Fibroblast of skin of right biceps (primary cell): ENCODE measurements at regions not wholly inside any gene's neighbourhood (a gene's known extent, or its start where the extent isn't known, plus 50 kb on each side); places are given as distances from the start of the nearest gene placed in this dataset.
"Not testable (repeated sequence)": the region's sequence is repeated elsewhere in the genome, so short reads cannot be mapped to it uniquely, and the experiment has no call there.

ENCODE experiments used
- DNase-seq: peaks from one replicate; pipeline ENCODE4 v3.0.0-alpha.2; 2013

DNA sequence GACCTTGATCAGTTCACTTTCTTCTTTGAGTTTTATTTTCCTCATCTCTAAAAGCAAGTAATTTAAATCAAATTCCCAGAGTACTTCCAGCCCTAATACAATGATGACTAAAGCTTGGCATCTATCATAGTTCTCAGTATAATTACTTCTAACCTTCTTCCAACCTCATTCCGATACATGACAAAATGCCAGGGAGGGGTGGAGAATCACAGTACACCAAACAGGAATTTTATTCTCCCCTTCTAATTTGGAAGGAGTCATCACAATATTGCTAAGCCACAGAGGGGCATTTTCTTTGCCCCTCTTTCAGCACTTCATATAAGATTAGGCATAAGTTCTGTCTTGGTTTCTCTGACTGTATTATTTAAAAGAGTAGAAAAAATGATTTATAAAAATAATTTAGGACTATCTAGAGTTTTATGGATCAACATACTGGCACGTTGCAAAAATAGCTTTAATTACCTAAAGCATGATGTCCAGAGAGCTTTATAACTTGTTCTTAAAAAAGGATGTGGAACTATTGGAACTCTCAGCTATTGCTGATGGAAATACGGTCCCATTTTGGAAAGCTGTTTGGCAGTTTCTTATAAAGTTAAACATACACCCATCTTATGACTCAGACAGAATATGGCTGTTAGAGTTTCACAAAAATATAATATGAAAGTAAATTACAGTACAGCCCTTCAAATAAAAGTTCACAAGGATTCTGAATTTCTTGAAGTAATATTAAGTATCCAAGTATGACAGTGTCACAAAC lies 86.9 kb upstream of the UBE2E2 start:
- DNase-seq = peak; percentile 21

DNA sequence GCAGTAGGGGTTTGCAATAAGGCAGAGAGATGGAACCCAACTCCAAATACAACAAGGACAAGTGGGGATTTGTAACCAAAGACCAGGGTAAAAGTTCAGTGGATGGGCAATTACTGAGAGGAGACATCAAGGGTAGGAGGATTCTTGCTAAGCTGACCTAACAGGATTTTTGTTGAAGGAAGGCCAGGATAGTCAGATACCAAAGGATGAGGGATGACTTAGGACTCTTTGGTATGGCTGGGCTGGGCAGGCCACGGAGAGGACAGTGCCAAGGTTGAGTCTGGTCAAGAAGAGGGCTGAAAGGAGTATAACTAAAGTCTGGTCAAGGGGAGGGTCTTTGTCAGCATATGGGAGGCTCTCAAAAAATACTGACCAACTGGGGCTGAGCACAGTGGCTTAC lies 85.3 kb upstream of the UBE2E2 start:
- no peak for DNase-seq

DNA sequence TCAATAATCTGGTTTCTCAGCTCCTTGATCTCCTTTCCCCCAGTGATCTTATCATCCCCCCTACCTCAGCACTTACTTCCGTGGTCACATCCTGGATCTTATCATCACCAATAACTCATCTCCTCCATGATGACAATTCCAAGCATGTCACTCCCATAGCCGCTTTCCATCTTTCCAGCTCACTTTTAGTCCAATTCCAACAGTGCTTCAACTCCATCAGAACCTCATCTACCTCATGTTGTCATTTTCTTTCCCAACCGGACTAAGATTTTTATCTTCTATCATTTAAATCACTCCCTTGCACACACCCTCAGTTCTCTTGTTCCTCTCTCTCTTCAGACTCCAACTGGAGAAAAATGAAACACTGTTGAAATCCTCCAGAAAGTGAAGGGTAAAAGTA lies 75.9 kb upstream of the UBE2E2 start:
- no peak for DNase-seq

DNA sequence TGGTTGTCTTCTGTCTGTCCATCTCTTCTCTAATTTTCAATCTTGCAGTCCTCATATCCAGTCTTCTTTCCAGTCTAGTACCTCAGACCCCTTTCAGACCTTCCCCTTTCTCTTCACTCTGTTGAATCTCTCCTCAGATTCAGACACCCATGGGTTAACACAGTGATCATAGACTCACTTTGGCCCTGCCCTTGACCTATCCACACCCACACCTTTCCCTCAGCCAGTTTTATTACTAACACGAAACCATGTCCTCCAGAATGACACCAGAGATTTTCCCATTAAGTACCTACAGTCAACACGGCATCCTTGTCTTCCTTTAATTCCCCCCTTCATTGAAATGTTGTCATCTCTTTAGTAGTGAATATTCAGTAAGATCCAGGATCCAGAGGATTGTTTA lies 74.5 kb upstream of the UBE2E2 start:
- DNase-seq = no peak

DNA sequence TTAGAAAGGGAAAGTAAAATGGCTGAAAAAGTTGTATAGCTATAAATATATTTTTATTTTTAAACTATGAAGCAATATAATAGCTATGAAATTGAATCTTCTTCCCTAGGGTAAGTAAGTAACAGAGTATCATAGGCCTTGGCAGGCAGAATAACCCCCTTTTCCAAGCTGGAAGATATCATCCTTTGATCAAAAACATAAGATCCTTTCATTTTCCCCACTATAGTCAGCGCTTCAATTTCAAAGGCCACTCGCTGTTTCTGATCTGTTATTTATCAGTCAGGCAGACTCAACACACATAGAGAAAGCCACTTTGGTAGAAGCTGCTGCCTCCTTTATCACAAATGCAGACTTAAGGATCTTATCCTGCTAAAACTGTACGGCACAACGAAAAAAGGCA lies 74.0 kb upstream of the UBE2E2 start:
- DNase-seq = no peak

DNA sequence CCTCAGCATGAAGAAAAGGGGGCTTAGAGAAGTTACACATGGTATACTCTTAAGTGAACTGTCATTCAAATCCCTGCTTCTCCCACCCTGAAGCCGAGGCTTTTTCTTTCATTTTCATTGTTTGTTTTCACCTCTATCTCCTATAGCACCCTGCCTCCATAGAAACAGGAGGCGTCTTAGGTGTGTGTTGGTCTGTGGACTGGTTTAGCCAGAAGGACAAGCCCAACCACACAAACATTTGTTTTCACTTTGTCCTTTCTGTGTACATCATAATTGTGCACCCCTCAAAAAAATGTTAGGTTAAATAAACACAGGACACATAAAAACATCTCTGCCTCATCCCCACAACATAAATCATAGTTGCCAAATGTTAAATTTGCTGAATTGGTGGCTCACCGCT lies 73.3 kb upstream of the UBE2E2 start:
- DNase-seq = peak; percentile 25

DNA sequence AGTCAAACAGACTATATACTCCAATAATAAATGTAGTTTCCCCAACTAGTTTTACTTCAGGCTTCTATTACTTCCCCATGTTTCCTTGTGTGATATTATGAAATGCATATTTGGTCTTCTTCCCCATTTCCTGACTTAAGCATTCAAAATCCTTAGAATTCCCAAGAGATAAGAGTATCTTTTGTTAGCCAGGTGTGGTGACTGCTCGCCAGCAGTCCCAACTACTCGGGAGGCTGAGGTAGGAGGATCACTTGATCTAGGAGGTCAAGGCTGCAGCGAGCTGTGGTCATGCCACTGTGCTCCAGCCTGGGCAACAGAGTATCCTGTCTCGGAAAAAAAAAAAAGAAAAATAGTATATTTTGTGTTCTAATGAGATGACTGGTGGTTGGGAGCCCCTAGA lies 72.7 kb upstream of the UBE2E2 start:
- no peak for DNase-seq

DNA sequence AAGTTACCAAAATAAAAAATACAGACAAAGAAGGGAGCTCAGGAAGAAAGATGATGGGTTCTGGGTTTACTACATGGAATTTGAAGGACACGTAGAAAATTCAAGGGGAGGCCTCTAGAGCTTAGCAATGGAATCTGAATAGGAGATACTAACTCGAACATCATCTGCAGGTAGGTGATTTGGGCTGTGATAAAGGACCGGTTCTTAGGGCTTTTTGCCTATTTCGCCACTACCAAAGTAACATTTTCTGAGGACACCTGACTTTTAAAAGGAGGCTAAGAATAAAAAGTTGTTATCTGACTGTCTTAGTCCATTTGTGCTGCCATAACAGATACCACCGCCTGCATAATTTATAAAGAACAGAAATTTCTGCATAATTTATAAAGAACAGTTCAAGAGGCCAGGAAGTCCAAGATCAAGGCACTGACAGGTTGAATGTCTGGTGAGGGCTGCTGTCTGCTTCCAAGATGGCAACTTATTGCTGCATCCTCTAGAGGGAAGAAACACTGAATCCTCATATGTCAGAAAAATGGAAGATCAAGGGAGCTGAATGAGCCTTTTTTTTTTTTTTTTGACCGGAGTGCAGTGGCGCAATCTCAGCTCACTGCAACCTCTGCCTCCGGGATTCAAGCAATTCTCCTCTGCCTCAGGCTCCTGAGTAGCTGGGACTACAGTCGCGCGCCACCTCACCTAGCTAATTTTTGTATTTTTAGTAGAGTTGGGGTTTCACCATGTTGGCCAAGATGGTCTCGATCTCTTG lies 67.9 kb upstream of the UBE2E2 start:
- no peak for DNase-seq

DNA sequence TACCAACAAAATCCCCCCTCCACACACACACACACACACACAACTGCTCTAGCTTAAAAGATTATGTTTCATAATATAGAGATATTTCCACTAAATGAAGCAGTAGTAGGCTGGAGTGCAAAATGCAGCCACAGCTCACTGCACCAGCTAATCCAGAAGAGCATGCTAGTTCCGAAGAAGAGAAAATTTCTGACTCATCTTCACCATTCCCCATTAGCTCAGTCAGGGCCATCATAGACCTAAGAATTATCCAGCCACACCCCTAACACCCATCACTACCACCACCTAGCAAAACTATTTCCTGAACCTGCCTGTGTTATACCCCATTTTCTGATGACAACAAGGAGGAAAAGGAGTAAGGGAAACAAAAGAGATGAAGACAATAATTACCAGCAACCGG lies 67.1 kb upstream of the UBE2E2 start:
- DNase-seq = no peak

DNA sequence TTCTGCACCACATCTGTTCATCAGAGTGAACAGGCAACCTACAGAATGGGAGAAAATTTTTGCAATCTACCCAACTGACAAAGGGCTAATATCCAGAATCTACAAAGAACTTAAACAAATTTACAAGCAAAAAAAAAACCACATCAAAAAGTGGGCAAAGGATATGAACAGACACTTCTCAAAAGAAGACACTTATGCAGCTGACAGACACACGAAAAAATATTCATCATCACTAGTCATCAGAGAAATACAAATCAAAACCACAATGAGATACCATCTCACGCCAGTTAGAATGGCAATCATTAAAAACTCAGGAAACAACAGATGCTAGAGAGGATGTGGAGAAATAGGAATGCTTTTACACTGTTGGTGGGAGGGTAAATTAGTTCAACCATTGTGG lies 59.1 kb upstream of the UBE2E2 start:
- DNase-seq = not testable (repeated sequence)

DNA sequence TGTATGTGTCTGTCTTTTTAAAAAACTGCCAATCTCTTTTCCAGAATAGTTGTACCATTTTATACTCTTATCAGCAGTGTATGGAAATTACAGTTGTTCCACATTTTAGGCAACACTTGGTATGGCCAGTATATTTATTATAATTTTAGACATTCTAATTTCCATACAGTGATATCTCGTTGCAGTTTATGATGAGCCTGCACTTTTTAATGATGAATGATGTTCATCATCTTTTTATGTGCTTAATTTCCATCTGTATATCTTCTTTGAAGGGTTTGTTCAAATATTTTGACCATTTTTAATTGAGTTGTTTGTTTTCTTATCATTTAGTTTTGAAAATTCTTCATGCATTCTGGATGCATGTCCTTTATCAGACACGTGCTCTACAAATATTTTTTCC lies 57.0 kb upstream of the UBE2E2 start:
- no peak for DNase-seq

DNA sequence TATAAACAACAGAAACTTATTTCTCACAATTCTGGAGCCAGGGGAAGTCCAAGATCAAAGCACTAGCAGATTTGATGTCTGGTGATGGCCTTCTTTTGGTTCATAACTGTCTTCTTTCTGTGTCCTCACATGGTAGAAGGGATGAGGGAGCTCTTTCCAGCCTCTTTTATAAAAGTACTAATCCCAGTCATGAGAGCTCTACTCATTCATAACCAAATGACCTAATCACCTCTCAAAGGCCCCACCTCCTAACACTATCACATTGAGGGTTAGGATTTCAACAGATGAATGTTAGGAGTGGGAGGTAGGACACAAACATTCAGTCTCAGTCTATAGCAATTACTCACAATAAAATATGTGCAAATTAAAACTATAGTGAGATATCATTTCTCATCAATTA lies 50.1 kb upstream of the UBE2E2 start:
- DNase-seq = no peak
